Activated CD8-positive, alpha-beta memory T cell treated with anti-CD3 and anti-CD28 coated beads for 24 hours (primary cell): ENCODE measurements at regions not wholly inside any gene's neighbourhood (a gene's known extent, or its start where the extent isn't known, plus 50 kb on each side); places are given as distances from the start of the nearest gene placed in this dataset.
"Not testable (repeated sequence)": the region's sequence is repeated elsewhere in the genome, so short reads cannot be mapped to it uniquely, and the experiment has no call there.

Experiments used
- DNase-seq: peaks from one replicate; pipeline ENCODE4 v3.0.0-alpha.2; 2020

GRCh38 chr1:143691400-143691891, 280.3 kb downstream of the FAM72C start:
- DNase-seq = no peak

GRCh38 chr1:143689781-143690180, 282.0 kb downstream of the FAM72C start:
- DNase-seq = no peak

GRCh38 chr1:143680304-143680703, 291.5 kb downstream of the FAM72C start:
- no peak for DNase-seq

- DNase-seq = no peak
Measured at GRCh38 chr1:143672983-143673382, 298.8 kb downstream of the FAM72C start.

- no peak for DNase-seq
Measured at GRCh38 chr1:143667730-143668129, 304.1 kb downstream of the FAM72C start.

GRCh38 chr1:143666851-143667250, 304.9 kb downstream of the FAM72C start:
- DNase-seq = no peak

GRCh38 chr1:143665606-143666005, 306.2 kb downstream of the FAM72C start:
- DNase-seq = no peak

GRCh38 chr1:143663056-143663455, 308.7 kb downstream of the FAM72C start:
- DNase-seq = not testable (repeated sequence)

- DNase-seq = no peak
Measured at GRCh38 chr1:143661418-143662101, 310.2 kb downstream of the FAM72C start.

- no peak for DNase-seq
Measured at GRCh38 chr1:143660354-143660941, 311.3 kb downstream of the FAM72C start.

GRCh38 chr1:143653429-143653802, 318.4 kb downstream of the FAM72C start:
- no peak for DNase-seq

GRCh38 chr1:143652744-143653428, 318.9 kb downstream of the FAM72C start:
- DNase-seq = no peak

GRCh38 chr1:143652187-143652586, 319.6 kb downstream of the FAM72C start:
- DNase-seq = no peak

GRCh38 chr1:143651350-143651992, 320.3 kb downstream of the FAM72C start:
- no peak for DNase-seq

GRCh38 chr1:143644035-143644434, 327.8 kb downstream of the FAM72C start:
- DNase-seq = not testable (repeated sequence)

- no peak for DNase-seq
Measured at GRCh38 chr1:143643148-143643885, 328.5 kb downstream of the FAM72C start.

GRCh38 chr1:143625886-143626285, 345.9 kb downstream of the FAM72C start:
- DNase-seq = no peak

GRCh38 chr1:143619851-143620250, 351.9 kb downstream of the FAM72C start:
- no peak for DNase-seq

GRCh38 chr1:143611159-143611558, 360.6 kb downstream of the FAM72C start:
- DNase-seq = no peak

- no peak for DNase-seq
Measured at GRCh38 chr1:143610196-143610595, 361.6 kb downstream of the FAM72C start.

GRCh38 chr1:143604887-143605286, 366.9 kb downstream of the FAM72C start:
- DNase-seq = no peak

GRCh38 chr1:143584508-143584907, 387.3 kb downstream of the FAM72C start:
- no peak for DNase-seq
